ENCODE measurements at regions not wholly inside any gene's neighbourhood (a gene's known extent, or its start where the extent isn't known, plus 50 kb on each side); places are given as distances from the start of the nearest gene placed in this dataset.

GRCh38 chrX:55867181-55867651 lies 149.7 kb downstream of the RRAGB start:
- TF ChIP-seq CTCF (IDR thresholded peaks at IDR 0.05) (no peak), E2F1 (CRISPR knock-in tag; IDR thresholded peaks at IDR 0.05) (no peak), ZNF512 (CRISPR knock-in tag; IDR thresholded peaks at IDR 0.05; ENCODE audit: borderline replicate concordance) (no peak), PRDM15 (CRISPR knock-in tag; IDR thresholded peaks at IDR 0.05) (no peak), ARID4B (CRISPR knock-in tag; IDR thresholded peaks at IDR 0.05; ENCODE audit: borderline replicate concordance) (no peak), JUN (CRISPR knock-in tag; IDR thresholded peaks at IDR 0.05) (no peak), ZBTB21 (CRISPR knock-in tag; IDR thresholded peaks at IDR 0.05; ENCODE audit: borderline replicate concordance) (no peak), USF1 (CRISPR knock-in tag; IDR thresholded peaks at IDR 0.05) (no peak), ZNF425 (CRISPR knock-in tag; conservative IDR thresholded peaks at IDR 0.05) (no peak), CREM (CRISPR knock-in tag; IDR thresholded peaks at IDR 0.05) (no peak), ETV6 (CRISPR knock-in tag; IDR thresholded peaks at IDR 0.05) (no peak)
